SK-N-SH treated with all-trans-retinoic acid at 6 μM for 48 hours (cell line): ENCODE measurements at regions not wholly inside any gene's neighbourhood (a gene's known extent, or its start where the extent isn't known, plus 50 kb on each side); places are given as distances from the start of the nearest gene placed in this dataset.

Experiments used
- RARB ChIP-seq: fragments of 250-450 bp; sonication (Bioruptor Pico); IDR thresholded peaks from 2 replicates; pipeline ENCODE4 v1.8.0; 2021; ENCODE audit warnings: mild to moderate bottlenecking, moderate library complexity
- ZC3H10 ChIP-seq: fragments of 250-450 bp; sonication (Bioruptor Pico); IDR thresholded peaks from 2 replicates; pipeline ENCODE4 v1.5.1; 2021; ENCODE audit warnings: mild to moderate bottlenecking, moderate library complexity

- TF ChIP-seq RARB (no peak), ZC3H10 (CRISPR knock-in tag) (no peak)
These were observed 164.7 kb upstream of the SMAD3 start for GRCh38 chr15:66900586-66901310.
